B cell (primary cell): ENCODE measurements at regions not wholly inside any gene's neighbourhood (a gene's known extent, or its start where the extent isn't known, plus 50 kb on each side); places are given as distances from the start of the nearest gene placed in this dataset.

Experiments
- ATAC-seq: fragments of 200-7000 bp; cut with Tn5 transposase; one replicate; pipeline ENCODE4 v1.10.0; 2021; ENCODE audit warnings: low read depth, mild to moderate bottlenecking, moderate number of reproducible peaks, moderate library complexity
- CTCF ChIA-PET: fragments of 350-600 bp; sonication (Branson Sonifier 250); formaldehyde crosslinking; loops from one replicate; lab custom pipeline; 2021; ENCODE audit warnings: antibody characterized with exemption, inconsistent platforms; lab: Charles Lee
- POLR2A ChIA-PET: fragments of 350-600 bp; sonication (Branson Sonifier 250); formaldehyde crosslinking; loops from one replicate; lab custom pipeline; 2021; ENCODE audit warnings: antibody characterized with exemption; lab: Charles Lee
- DNase-seq: peaks from one replicate; pipeline ENCODE4 v3.0.0; 2013
- H2AFZ ChIP-seq: 2 replicates; pipeline ENCODE4 v1.6.1; 2012; ENCODE audit warnings: mild to moderate bottlenecking, low read depth, low read length; ENCODE audit not compliant: insufficient read depth, poor library complexity, severe bottlenecking
- H3K27ac ChIP-seq, 2 donors: 1 replicate in 1 of 2; 2 replicates in 1 of 2; pipeline ENCODE4 v1.5.1; 2012 to 2013; ENCODE audit warnings: low read length in 2 of 2, mild to moderate bottlenecking in 2 of 2, moderate library complexity in 1 of 2
- H3K27me3 ChIP-seq, 4 experiments: fragments of 200-600 bp in 1 of 4; sonication (generic) in 1 of 4; replicated peaks in 1 of 4; 1 replicate in 2 of 4; 2 replicates in 2 of 4; pipeline versions ENCODE4 v1.6.1 to v1.7.0; 2013 to 2016; ENCODE audit warnings: low read length in 3 of 4, mild to moderate bottlenecking in 2 of 4, mixed read lengths in 1 of 4, moderate library complexity in 1 of 4; ENCODE audit not compliant: insufficient read depth in 4 of 4, control insufficient read depth in 3 of 4; ENCODE audit errors: control extremely low read depth in 1 of 4
- H3K36me3 ChIP-seq, 2 experiments: replicated peaks in 1 of 2; 1 replicate in 1 of 2; 2 replicates in 1 of 2; pipeline versions ENCODE4 v1.6.1 to v1.7.1; 2013; ENCODE audit warnings: low read length in 1 of 2; ENCODE audit not compliant: insufficient read depth in 2 of 2, control insufficient read depth in 1 of 2; ENCODE audit errors: control extremely low read depth in 1 of 2, extremely low read depth in 1 of 2
- H3K4me1 ChIP-seq, 2 donors: fragments of 200-600 bp in 1 of 2; sonication (generic) in 1 of 2; 1 replicate in 1 of 2; 2 replicates in 1 of 2; pipeline versions ENCODE4 v1.5.1 to v1.6.1; 2013 to 2017; ENCODE audit warnings: low read length in 2 of 2; ENCODE audit not compliant: control insufficient read depth in 2 of 2, insufficient read depth in 2 of 2
- H3K4me2 ChIP-seq: replicated peaks from 2 replicates; pipeline ENCODE3; 2012; ENCODE audit warnings: mild to moderate bottlenecking, low read depth, low read length; ENCODE audit not compliant: poor library complexity, severe bottlenecking
- H3K4me3 ChIP-seq, 5 experiments: fragments of 200-600 bp in 1 of 5; sonication (generic) in 1 of 5; 1 replicate in 3 of 5; 2 replicates in 2 of 5; pipeline versions ENCODE4 v1.5.1 to v1.7.0; 2011 to 2016; ENCODE audit warnings: low read length in 4 of 5, mild to moderate bottlenecking in 4 of 5, low read depth in 2 of 5, control low read depth in 1 of 5, moderate library complexity in 1 of 5; ENCODE audit not compliant: insufficient read depth in 1 of 5; ENCODE audit errors: control extremely low read depth in 1 of 5, extremely low read depth in 1 of 5
- H3K79me2 ChIP-seq: fragments of 200-600 bp; sonication (generic); one replicate; pipeline ENCODE4 v1.6.0; 2016; ENCODE audit warnings: low read length; ENCODE audit not compliant: control insufficient read depth, insufficient read depth
- H3K9ac ChIP-seq: fragments of 200-600 bp; sonication (generic); 2 replicates; pipeline ENCODE4 v1.6.1; 2017; ENCODE audit warnings: mild to moderate bottlenecking, low read length, moderate library complexity
- H3K9me3 ChIP-seq, 3 donors: one replicate each; pipeline versions ENCODE4 v1.6.1 to v1.7.1; 2013; ENCODE audit warnings: low read length in 2 of 3; ENCODE audit not compliant: control insufficient read depth in 2 of 3, insufficient read depth in 1 of 3; ENCODE audit errors: control extremely low read depth in 1 of 3
- H4K20me1 ChIP-seq: 2 replicates; pipeline ENCODE4 v1.6.0; 2012; ENCODE audit warnings: mild to moderate bottlenecking, low read length; ENCODE audit not compliant: insufficient read depth, control insufficient read depth, poor library complexity, severe bottlenecking
- H3K27ac Mint-ChIP-seq: one replicate; pipeline ENCODE4 v1.8.0; 2021; ENCODE audit warnings: mixed read lengths
- H3K27me3 Mint-ChIP-seq: one replicate; pipeline ENCODE4 v1.8.0; 2021; ENCODE audit warnings: mixed read lengths
- H3K4me1 Mint-ChIP-seq: one replicate; pipeline ENCODE4 v1.8.0; 2021; ENCODE audit warnings: mixed read lengths
- H3K4me3 Mint-ChIP-seq: one replicate; pipeline ENCODE4 v1.8.0; 2021; ENCODE audit warnings: mixed read lengths
- H3K9me3 Mint-ChIP-seq: one replicate; pipeline ENCODE4 v1.8.0; 2022; ENCODE audit warnings: mixed read lengths; ENCODE audit not compliant: insufficient read depth
- EZH2 ChIP-seq: IDR thresholded peaks from 2 replicates; pipeline ENCODE4 v1.6.1; 2012; ENCODE audit warnings: borderline replicate concordance, low read depth, mild to moderate bottlenecking, moderate library complexity, low read length; ENCODE audit not compliant: insufficient read depth, poor library complexity, severe bottlenecking
- WGBS: methylation state at CpG from one replicate; pipeline ENCODE4 v1.1.5; 2013; ENCODE audit warnings: missing lambda C conversion rate; ENCODE audit not compliant: insufficient coverage; 5-methylcytosine and 5-hydroxymethylcytosine counted together
- intact Hi-C: fragments of 100-400 bp; cut with micrococcal nuclease; formaldehyde crosslinking; loops from one replicate; pipeline ENCODE4 v1.10.0; 2022
- TF ChIP-seq, protein P1 (sequence below): fragments of 200-600 bp; IDR thresholded peaks from one replicate; pipeline ENCODE4 v1.8.0; 2022; ENCODE audit warnings: antibody characterized with exemption, mild to moderate bottlenecking

DNA sequence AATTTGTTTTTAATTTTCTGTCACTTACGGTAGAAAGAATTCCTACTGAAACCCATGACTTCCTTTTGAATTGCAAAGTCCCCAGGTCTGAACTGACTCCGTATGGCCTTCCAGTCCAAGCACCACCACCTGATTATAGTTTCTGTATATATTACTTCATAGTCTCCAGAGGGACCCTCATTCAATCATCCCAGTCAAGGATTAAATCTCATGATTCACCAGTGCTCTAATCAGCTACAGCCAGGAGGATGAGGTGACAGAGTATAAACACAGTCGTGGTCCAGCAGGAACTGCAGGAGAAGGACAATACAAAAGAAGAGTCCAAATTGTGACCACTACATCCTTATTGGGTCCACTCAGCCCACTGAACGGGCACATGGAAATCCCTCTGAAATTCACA lies 418.9 kb upstream of the C16orf82 start:
- H3K36me3 ChIP-seq = no peaks in the 10 kb centered on the region
- Mint-ChIP-seq H3K27ac (no peak overlapping the region), H3K4me3 (no peak overlapping the region), H3K9me3 (no peaks in the 10 kb centered on the region), H3K4me1 (peaks cover 13% of the 10 kb centered on the region), H3K27me3 (no peaks in the 10 kb centered on the region)
- H3K27ac ChIP-seq = no peak overlapping the region
- ATAC-seq = no peak
- intact Hi-C loops = no loop called here
- H3K9me3 ChIP-seq = no peaks in the 10 kb centered on the region
- ChIA-PET POLR2A (no interaction called here), CTCF (no interaction called here)
- peaks cover 0 to 2% of the 10 kb centered on the region in 2 donors for H3K4me1 ChIP-seq
- no peak for DNase-seq
- H3K4me2 ChIP-seq = no peak overlapping the region
- H3K9ac ChIP-seq = no peak overlapping the region
- 46% methylated on average over 1 of the region's 4 CpGs for WGBS
- no peaks in the 10 kb centered on the region for H3K27me3 ChIP-seq
- H3K79me2 ChIP-seq = no peaks in the 10 kb centered on the region
- H2AFZ ChIP-seq = no peak overlapping the region
- no peak for TF ChIP-seq EZH2
- TF ChIP-seq, protein P1, sequence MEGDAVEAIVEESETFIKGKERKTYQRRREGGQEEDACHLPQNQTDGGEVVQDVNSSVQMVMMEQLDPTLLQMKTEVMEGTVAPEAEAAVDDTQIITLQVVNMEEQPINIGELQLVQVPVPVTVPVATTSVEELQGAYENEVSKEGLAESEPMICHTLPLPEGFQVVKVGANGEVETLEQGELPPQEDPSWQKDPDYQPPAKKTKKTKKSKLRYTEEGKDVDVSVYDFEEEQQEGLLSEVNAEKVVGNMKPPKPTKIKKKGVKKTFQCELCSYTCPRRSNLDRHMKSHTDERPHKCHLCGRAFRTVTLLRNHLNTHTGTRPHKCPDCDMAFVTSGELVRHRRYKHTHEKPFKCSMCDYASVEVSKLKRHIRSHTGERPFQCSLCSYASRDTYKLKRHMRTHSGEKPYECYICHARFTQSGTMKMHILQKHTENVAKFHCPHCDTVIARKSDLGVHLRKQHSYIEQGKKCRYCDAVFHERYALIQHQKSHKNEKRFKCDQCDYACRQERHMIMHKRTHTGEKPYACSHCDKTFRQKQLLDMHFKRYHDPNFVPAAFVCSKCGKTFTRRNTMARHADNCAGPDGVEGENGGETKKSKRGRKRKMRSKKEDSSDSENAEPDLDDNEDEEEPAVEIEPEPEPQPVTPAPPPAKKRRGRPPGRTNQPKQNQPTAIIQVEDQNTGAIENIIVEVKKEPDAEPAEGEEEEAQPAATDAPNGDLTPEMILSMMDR = no peak
- H4K20me1 ChIP-seq = no peaks in the 10 kb centered on the region
- no peak overlapping the region for H3K4me3 ChIP-seq

DNA sequence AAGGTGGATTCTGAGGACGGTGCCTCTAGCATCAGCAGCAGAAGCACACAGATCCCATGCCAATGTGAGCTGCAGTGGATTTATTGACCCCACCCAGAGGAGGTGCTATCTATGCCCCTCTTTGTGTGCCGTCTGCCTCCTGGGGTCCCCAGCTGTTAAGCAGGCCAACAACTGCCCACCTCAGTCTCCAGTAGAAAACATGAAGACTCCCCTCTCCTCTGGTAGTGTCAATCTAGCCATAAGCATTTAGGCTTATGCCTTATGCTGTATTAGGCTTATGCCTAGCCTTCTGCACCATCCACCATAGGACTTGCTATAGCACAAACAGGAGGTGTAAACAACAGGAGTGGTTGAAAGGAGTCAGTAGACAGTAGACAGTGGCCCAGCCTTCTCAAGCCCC lies 417.9 kb upstream of the C16orf82 start:
- peaks cover 0 to 2% of the 10 kb centered on the region in 2 donors for H3K4me1 ChIP-seq

More for the DNA sequence above, 417.9 kb upstream of the C16orf82 start:
- ATAC-seq = no peak
- no peaks in the 10 kb centered on the region for H4K20me1 ChIP-seq
- 88% methylated on average over 1 of the region's 2 CpGs for WGBS
- no peaks in the 10 kb centered on the region for H3K9me3 Mint-ChIP-seq
- H3K27ac ChIP-seq = no peak overlapping the region
- ChIA-PET CTCF (no interaction called here), POLR2A (no interaction called here)
- H3K9ac ChIP-seq = no peak overlapping the region
- H3K4me2 ChIP-seq = no peak overlapping the region
- no peaks in the 10 kb centered on the region for H3K27me3 Mint-ChIP-seq
- TF ChIP-seq, protein P1 = no peak
- no peak for TF ChIP-seq EZH2
- no peak overlapping the region for H2AFZ ChIP-seq
- peaks cover 8% of the 10 kb centered on the region for H3K4me1 Mint-ChIP-seq
- no peak overlapping the region for H3K4me3 ChIP-seq
- H3K27ac Mint-ChIP-seq = no peak overlapping the region
- intact Hi-C loops = no loop called here
- no peaks in the 10 kb centered on the region for H3K36me3 ChIP-seq
- no peaks in the 10 kb centered on the region for H3K79me2 ChIP-seq
- no peaks in the 10 kb centered on the region for H3K27me3 ChIP-seq
- H3K4me3 Mint-ChIP-seq = no peak overlapping the region
- DNase-seq = no peak
- peaks cover 0 to 4% (median 0%) of the 10 kb centered on the region in 3 donors for H3K9me3 ChIP-seq
